ENCODE measurements at regions not wholly inside any gene's neighbourhood (a gene's known extent, or its start where the extent isn't known, plus 50 kb on each side); places are given as distances from the start of the nearest gene placed in this dataset.

DNA sequence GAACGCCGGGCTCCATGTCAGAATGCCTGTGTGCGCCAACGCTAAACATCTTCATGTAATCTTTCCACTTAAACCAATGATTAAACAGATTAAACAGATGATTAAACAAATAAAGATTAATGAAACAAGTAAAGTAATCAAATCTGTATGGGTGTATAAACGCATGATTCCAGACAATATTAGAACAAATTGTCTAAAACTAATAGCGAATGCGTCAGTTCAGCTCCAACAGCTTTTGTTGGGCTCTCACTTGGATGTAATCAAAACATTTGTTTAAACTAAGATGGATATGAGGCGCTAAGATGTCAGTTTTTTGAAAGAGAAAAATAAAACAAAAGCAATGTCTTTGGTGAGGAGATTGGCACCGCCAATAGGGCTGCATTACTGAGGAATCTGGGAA, 299.1 kb upstream of the TLE3 start:
- TF ChIP-seq, protein P1, sequence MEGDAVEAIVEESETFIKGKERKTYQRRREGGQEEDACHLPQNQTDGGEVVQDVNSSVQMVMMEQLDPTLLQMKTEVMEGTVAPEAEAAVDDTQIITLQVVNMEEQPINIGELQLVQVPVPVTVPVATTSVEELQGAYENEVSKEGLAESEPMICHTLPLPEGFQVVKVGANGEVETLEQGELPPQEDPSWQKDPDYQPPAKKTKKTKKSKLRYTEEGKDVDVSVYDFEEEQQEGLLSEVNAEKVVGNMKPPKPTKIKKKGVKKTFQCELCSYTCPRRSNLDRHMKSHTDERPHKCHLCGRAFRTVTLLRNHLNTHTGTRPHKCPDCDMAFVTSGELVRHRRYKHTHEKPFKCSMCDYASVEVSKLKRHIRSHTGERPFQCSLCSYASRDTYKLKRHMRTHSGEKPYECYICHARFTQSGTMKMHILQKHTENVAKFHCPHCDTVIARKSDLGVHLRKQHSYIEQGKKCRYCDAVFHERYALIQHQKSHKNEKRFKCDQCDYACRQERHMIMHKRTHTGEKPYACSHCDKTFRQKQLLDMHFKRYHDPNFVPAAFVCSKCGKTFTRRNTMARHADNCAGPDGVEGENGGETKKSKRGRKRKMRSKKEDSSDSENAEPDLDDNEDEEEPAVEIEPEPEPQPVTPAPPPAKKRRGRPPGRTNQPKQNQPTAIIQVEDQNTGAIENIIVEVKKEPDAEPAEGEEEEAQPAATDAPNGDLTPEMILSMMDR (IDR thresholded peaks at IDR 0.05): no peak

DNA sequence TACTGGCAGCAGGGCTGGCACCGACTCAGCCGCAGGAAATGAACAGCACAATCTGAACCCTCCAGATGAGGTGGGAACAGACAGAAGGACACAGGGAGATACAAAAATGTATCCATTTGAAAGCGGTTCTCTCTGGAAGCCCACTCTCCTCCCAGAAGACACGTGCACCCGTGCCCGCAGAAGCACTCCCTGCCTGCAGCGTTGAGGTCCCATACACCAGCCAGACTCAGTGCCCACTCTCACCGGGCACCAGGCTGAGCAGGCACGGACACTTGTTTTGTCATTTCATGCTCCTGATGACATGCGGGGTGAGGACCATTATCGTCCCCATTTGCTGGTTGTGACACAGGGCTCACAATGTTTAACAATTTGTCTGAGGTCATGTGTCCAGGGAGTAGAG, 297.4 kb upstream of the TLE3 start:
- TF ChIP-seq, protein P1 (IDR thresholded peaks at IDR 0.05): no peak

DNA sequence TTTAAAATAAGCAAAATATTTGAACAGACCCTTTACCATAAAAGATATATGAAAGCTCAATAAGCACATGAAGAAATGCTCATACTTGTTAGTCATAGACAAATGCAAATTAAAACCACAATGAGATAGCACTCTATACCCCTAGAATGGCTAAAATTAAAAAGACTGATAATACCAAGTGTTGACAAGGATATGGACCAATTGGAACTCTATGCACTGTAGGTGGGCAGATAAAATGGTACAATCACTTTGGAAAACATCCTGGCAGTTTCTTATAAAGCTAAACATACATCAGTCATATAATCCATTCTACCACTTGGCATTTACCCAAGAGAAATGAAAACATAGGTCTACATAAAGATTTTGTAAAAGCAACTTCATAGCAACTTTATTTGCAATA, 293.0 kb upstream of the TLE3 start:
- TF ChIP-seq, protein P1 (IDR thresholded peaks at IDR 0.05): no peak

DNA sequence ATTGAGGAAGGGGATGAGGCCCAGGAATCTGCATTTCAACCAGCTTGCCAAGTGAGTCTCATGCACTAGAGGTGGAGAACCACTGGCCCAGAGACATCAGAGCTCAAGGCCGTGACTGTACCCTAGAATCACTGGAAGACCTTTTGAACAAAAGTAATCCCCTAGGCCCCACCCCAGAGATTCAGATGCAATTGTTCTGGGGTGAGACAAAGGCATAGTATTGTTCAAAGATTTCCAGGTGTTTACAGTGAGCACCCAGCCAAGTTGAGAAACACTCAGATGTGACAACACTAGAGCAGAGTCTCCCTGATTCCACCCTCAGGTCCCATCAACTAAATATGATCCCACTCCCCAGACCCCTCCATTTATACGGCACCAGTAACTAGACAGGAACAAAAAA, 290.3 kb upstream of the TLE3 start:
- TF ChIP-seq, protein P1 (IDR thresholded peaks at IDR 0.05): no peak

DNA sequence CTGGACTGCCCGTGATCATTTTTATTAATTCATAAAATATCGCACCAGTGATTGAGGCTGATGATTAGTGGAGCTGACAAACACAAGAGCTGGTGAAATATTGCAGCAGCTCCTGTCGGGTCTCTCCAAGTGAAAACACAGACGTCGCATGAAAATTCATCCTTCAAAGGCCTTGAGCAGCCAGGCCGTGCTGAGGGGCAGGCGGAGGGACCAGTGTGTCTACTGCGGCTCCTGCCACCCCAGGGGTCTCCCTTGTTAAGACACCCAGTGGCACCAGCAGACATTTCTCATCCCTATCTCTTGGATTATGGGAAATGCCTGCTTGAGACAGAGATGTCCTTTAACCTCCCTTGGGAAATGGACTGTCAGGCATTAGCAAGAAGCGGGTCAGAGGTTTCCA, 289.4 kb upstream of the TLE3 start:
- TF ChIP-seq, protein P1 (IDR thresholded peaks at IDR 0.05): no peak

DNA sequence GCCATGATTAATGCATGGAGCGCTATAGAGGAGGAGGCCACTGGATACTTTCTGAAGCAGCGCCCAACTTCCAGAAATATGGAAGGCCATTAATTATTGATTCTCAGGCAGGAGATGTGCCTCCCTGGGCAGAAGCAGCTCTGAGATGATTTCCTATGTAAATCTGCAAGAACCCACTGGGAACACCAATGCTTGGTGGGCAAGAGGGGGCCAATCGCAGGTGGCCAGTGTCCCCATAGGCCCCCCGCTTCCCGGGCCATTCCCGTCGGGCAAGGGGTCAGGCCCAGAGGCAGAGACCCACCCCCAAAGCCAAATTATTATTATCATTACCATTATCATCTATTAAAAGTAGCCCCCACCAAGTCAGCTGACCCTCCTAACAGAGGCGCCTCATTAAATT, 288.0 kb upstream of the TLE3 start:
- TF ChIP-seq, protein P1 (IDR thresholded peaks at IDR 0.05): no peak

DNA sequence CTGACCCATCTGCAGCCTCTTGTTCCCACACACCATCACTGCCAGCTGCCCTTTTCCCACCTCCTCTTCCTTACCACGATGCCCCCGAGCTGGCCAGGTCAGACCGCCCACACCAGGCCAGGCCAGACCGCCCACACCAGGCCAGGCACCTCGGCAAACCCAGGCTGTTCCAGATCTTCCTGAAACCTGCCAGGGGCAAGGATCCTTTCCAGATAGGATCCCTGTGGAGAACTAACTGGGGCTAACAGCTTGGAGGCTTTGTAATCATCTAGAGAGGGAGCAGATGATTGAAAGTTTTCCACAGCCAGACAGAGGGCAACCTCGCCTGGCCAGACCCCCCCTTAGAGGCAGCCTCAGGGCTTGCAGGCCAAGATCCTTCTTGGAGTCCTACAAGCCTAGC, 287.3 kb upstream of the TLE3 start:
- TF ChIP-seq, protein P1 (IDR thresholded peaks at IDR 0.05): no peak

DNA sequence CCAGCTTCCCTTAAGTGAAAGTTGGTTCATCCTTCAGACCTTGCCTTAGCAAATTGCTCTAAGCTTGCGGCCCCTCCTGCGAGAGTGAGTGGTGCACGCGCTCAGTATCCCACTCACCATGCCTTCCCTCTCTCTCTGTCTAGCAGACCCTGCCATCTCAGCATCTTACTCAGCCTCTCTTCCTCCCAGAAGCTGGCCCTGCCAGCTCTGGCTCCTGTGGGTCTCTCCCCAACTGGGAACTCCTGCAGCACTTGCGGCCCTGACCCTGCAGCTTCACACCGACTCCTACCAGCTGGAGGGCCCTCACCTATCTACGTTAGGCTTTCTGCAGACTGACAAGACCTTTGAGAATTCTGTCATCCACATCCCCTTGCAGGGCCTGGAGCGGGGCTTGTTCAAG, 286.1 kb upstream of the TLE3 start:
- TF ChIP-seq, protein P1 (IDR thresholded peaks at IDR 0.05): no peak

All from LNCAP (cell line).